Nephron progenitor cell (in vitro differentiated cells): ENCODE measurements at regions not wholly inside any gene's neighbourhood (a gene's known extent, or its start where the extent isn't known, plus 50 kb on each side); places are given as distances from the start of the nearest gene placed in this dataset.

Experiments
- DNase-seq: peaks from one replicate; pipeline ENCODE4 v3.0.0; 2021
- H3K27ac Mint-ChIP-seq: 2 replicates; pipeline ENCODE4 v1.8.0; 2021; ENCODE audit warnings: mild to moderate bottlenecking, moderate library complexity, mixed read lengths
- H3K27me3 Mint-ChIP-seq: 2 replicates; pipeline ENCODE4 v1.8.0; 2021; ENCODE audit warnings: mild to moderate bottlenecking, low read depth, mixed read lengths; ENCODE audit not compliant: poor library complexity
- H3K36me3 Mint-ChIP-seq: 2 replicates; pipeline ENCODE4 v1.8.0; 2021; ENCODE audit warnings: low read depth, mixed read lengths
- H3K4me1 Mint-ChIP-seq: 2 replicates; pipeline ENCODE4 v1.8.0; 2021; ENCODE audit warnings: mixed read lengths
- H3K4me3 Mint-ChIP-seq: 2 replicates; pipeline ENCODE4 v1.8.0; 2021; ENCODE audit warnings: mild to moderate bottlenecking, moderate library complexity, mixed read lengths
- H3K9me3 Mint-ChIP-seq: 2 replicates; pipeline ENCODE4 v1.8.0; 2021; ENCODE audit warnings: mild to moderate bottlenecking, moderate library complexity, mixed read lengths
- TF ChIP-seq, protein P1 (sequence below): fragments of 200-600 bp; sonication (generic); IDR thresholded peaks from 2 replicates; pipeline ENCODE4 v1.5.0; 2021; ENCODE audit warnings: antibody characterized with exemption

DNA sequence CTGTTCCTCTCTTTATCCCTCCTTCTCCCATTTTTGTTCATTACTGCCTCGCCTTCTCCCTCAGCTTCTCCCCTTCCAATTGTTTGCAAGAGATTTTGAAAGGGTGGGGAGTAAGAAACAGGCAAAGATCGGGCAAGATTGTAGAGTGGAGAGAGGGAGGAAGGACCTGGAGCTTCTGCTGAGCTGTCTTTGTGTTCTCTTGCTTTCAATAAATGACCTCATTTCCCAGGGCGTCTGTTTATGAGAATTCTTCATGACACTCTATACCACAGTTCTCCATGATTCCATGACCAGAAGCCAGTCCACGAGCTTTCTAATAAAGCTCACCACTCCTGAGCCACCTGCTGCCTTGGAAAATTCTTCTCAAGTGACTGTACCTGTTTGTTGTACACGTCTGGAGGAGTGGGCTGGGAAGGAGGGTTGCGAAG, 50.0 kb upstream of the PLEKHG1 start:
- Mint-ChIP-seq H3K27me3 (peaks cover 8% of the 10 kb centered on the region), H3K4me1 (peaks cover 51% of the 10 kb centered on the region), H3K36me3 (no peaks in the 10 kb centered on the region), H3K9me3 (peaks cover 14% of the 10 kb centered on the region), H3K4me3 (no peak overlapping the region), H3K27ac (no peak overlapping the region)
- DNase-seq, result no peak
- TF ChIP-seq, protein P1, sequence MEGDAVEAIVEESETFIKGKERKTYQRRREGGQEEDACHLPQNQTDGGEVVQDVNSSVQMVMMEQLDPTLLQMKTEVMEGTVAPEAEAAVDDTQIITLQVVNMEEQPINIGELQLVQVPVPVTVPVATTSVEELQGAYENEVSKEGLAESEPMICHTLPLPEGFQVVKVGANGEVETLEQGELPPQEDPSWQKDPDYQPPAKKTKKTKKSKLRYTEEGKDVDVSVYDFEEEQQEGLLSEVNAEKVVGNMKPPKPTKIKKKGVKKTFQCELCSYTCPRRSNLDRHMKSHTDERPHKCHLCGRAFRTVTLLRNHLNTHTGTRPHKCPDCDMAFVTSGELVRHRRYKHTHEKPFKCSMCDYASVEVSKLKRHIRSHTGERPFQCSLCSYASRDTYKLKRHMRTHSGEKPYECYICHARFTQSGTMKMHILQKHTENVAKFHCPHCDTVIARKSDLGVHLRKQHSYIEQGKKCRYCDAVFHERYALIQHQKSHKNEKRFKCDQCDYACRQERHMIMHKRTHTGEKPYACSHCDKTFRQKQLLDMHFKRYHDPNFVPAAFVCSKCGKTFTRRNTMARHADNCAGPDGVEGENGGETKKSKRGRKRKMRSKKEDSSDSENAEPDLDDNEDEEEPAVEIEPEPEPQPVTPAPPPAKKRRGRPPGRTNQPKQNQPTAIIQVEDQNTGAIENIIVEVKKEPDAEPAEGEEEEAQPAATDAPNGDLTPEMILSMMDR, result no peak
